A549 (cell line): ENCODE measurements at regions not wholly inside any gene's neighbourhood (a gene's known extent, or its start where the extent isn't known, plus 50 kb on each side); places are given as distances from the start of the nearest gene placed in this dataset.

Source experiments
- CEBPB ChIP-seq, 2 experiments: fragments of >200 bp in 1 of 2; sonication (Bioruptor Twin) in 1 of 2; formaldehyde crosslinking in 1 of 2; IDR thresholded peaks; 2 replicates each; pipeline ENCODE4 v1.6.1; 2012 to 2016
- CTCF ChIP-seq: fragments of >200 bp; sonication (Bioruptor Twin); formaldehyde crosslinking; IDR thresholded peaks from 3 replicates; pipeline ENCODE4 v1.5.1; 2016
- HOXA7 ChIP-seq: fragments of 250-450 bp; sonication (Bioruptor Pico); IDR thresholded peaks from 2 replicates; pipeline ENCODE4 v1.5.0; 2020; ENCODE audit warnings: mild to moderate bottlenecking, moderate library complexity
- JUNB ChIP-seq: fragments of >200 bp; sonication (Bioruptor Twin); formaldehyde crosslinking; IDR thresholded peaks from 2 replicates; pipeline ENCODE4 v1.6.1; 2016
- RARB ChIP-seq: fragments of 250-450 bp; sonication (Bioruptor Pico); IDR thresholded peaks from 2 replicates; pipeline ENCODE4 v1.8.0; 2021; ENCODE audit warnings: mild to moderate bottlenecking, moderate library complexity
- ZC3H11A ChIP-seq: fragments of 450-650 bp; IDR thresholded peaks from 2 replicates; pipeline ENCODE4 v1.6.1; 2014; ENCODE audit warnings: antibody characterized with exemption, mild to moderate bottlenecking

GRCh38 chr9:29063031-29063430 is 1489.8 kb upstream of the C9orf72 start:
- TF ChIP-seq ZC3H11A: no peak
- no peak for TF ChIP-seq JUNB
- no peak for TF ChIP-seq CTCF
- no peak for TF ChIP-seq CEBPB (IDR thresholded peaks at IDR 0.05)
- TF ChIP-seq HOXA7 (CRISPR knock-in tag): no peak
- no peak for TF ChIP-seq RARB (CRISPR knock-in tag)
